ENCODE measurements at regions not wholly inside any gene's neighbourhood (a gene's known extent, or its start where the extent isn't known, plus 50 kb on each side); places are given as distances from the start of the nearest gene placed in this dataset.

DNA sequence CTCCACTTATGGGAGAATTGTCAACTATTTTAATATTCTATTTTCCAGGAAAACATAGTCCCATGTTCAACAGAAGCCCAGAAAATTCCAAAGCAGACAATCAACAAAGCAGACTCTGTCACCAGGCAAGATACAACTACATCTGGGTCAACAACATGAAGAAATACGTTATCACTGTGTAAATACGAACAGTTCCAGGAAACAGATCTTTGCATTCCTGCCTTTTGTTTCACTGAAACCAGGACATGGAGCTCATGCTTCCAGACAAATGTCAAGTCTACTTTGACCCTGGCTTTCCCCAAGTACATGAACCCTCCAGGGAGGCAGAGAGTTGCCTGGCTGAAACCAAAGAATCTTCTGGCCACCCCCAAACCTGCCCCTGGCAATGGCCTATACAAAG lies 106.7 kb downstream of the SETD4 start:
- no peak for TF ChIP-seq CTCF (tag by site-specific recombination; IDR thresholded peaks at IDR 0.05)
- no peak for TF ChIP-seq PRDM6 (tag by site-specific recombination; IDR thresholded peaks at IDR 0.05)
- TF ChIP-seq ZNF121 (tag by site-specific recombination; IDR thresholded peaks at IDR 0.05): no peak
- no peak for TF ChIP-seq ZNF777 (tag by site-specific recombination; IDR thresholded peaks at IDR 0.05; ENCODE audit: borderline replicate concordance)
- TF ChIP-seq ZBTB21 (tag by site-specific recombination; IDR thresholded peaks at IDR 0.05): no peak
- no peak for TF ChIP-seq ZBTB8A (tag by site-specific recombination; IDR thresholded peaks at IDR 0.05)
- no peak for TF ChIP-seq YY2 (tag by site-specific recombination; IDR thresholded peaks at IDR 0.05)
- no peak for TF ChIP-seq SP2 (tag by site-specific recombination; IDR thresholded peaks at IDR 0.05)
- no peak for TF ChIP-seq ZNF596 (tag by site-specific recombination; IDR thresholded peaks at IDR 0.05)

Data from HEK293 (cell line).